ENCODE measurements at regions not wholly inside any gene's neighbourhood (a gene's known extent, or its start where the extent isn't known, plus 50 kb on each side); places are given as distances from the start of the nearest gene placed in this dataset.

DNA sequence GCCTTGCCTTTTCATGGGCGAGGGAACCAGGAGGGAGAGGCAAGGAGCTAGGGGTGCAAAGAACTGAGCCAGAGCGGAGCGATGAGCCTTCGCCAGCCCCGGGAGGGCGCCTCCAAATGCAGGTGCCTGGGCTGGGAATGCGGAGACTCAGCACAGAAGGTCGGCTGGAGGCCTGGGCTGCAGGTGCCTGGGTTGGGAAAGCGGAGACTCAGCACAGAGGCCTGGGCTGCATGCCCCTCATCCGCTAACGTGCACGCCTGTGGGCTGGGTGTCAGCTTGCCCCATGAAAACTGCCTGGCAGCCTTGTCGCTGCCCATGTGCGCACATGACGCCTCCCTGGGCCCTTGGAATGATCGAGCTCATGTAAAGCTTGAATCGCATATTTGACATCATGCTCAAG lies 51.8 kb downstream of the POM121L12 start:
- TF ChIP-seq, protein P1, sequence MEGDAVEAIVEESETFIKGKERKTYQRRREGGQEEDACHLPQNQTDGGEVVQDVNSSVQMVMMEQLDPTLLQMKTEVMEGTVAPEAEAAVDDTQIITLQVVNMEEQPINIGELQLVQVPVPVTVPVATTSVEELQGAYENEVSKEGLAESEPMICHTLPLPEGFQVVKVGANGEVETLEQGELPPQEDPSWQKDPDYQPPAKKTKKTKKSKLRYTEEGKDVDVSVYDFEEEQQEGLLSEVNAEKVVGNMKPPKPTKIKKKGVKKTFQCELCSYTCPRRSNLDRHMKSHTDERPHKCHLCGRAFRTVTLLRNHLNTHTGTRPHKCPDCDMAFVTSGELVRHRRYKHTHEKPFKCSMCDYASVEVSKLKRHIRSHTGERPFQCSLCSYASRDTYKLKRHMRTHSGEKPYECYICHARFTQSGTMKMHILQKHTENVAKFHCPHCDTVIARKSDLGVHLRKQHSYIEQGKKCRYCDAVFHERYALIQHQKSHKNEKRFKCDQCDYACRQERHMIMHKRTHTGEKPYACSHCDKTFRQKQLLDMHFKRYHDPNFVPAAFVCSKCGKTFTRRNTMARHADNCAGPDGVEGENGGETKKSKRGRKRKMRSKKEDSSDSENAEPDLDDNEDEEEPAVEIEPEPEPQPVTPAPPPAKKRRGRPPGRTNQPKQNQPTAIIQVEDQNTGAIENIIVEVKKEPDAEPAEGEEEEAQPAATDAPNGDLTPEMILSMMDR (IDR thresholded peaks at IDR 0.05) = no peak
- TF ChIP-seq POLR2A (IDR thresholded peaks at IDR 0.05) = no peak
